CD4-positive, alpha-beta T cell treated with Interleukin-21 for 1 hour (primary cell): ENCODE measurements at regions not wholly inside any gene's neighbourhood (a gene's known extent, or its start where the extent isn't known, plus 50 kb on each side); places are given as distances from the start of the nearest gene placed in this dataset.

ENCODE experiments used
- DNase-seq: peaks from one replicate; pipeline ENCODE4 v3.0.0-alpha.2; 2020

GRCh38 chr16:65468133-65468532 is 346.3 kb upstream of the CDH11 start:
- DNase-seq: no peak

GRCh38 chr16:65463652-65464260 is 341.9 kb upstream of the CDH11 start:
- no peak for DNase-seq

GRCh38 chr16:65457084-65457483 is 335.2 kb upstream of the CDH11 start:
- no peak for DNase-seq

- DNase-seq: no peak
Observed at GRCh38 chr16:65455761-65456160, 333.9 kb upstream of the CDH11 start.

GRCh38 chr16:65453646-65454045 is 331.8 kb upstream of the CDH11 start:
- DNase-seq: no peak

- no peak for DNase-seq
Observed at GRCh38 chr16:65449526-65449925, 327.7 kb upstream of the CDH11 start.

GRCh38 chr16:65446427-65446826 is 324.6 kb upstream of the CDH11 start:
- no peak for DNase-seq

- no peak for DNase-seq
Observed at GRCh38 chr16:65445313-65446260, 323.7 kb upstream of the CDH11 start.

- no peak for DNase-seq
Observed at GRCh38 chr16:65441501-65441900, 319.6 kb upstream of the CDH11 start.

- no peak for DNase-seq
Observed at GRCh38 chr16:65429504-65430181, 307.8 kb upstream of the CDH11 start.

GRCh38 chr16:65426484-65426883 is 304.6 kb upstream of the CDH11 start:
- DNase-seq: no peak

- no peak for DNase-seq
Observed at GRCh38 chr16:65422934-65423333, 301.1 kb upstream of the CDH11 start.

- DNase-seq: no peak
Observed at GRCh38 chr16:65421596-65421995, 299.7 kb upstream of the CDH11 start.

GRCh38 chr16:65418435-65418834 is 296.6 kb upstream of the CDH11 start:
- no peak for DNase-seq

- no peak for DNase-seq
Observed at GRCh38 chr16:65415460-65415859, 293.6 kb upstream of the CDH11 start.

GRCh38 chr16:65414284-65414984 is 292.6 kb upstream of the CDH11 start:
- no peak for DNase-seq

GRCh38 chr16:65413861-65414260 is 292.0 kb upstream of the CDH11 start:
- no peak for DNase-seq

- no peak for DNase-seq
Observed at GRCh38 chr16:65410801-65411200, 288.9 kb upstream of the CDH11 start.

GRCh38 chr16:65409510-65409909 is 287.6 kb upstream of the CDH11 start:
- DNase-seq: no peak

- no peak for DNase-seq
Observed at GRCh38 chr16:65406933-65407332, 285.1 kb upstream of the CDH11 start.

GRCh38 chr16:65406116-65406515 is 284.3 kb upstream of the CDH11 start:
- no peak for DNase-seq

GRCh38 chr16:65394281-65394680 is 272.4 kb upstream of the CDH11 start:
- no peak for DNase-seq
